ENCODE measurements at regions not wholly inside any gene's neighbourhood (a gene's known extent, or its start where the extent isn't known, plus 50 kb on each side); places are given as distances from the start of the nearest gene placed in this dataset.

DNA sequence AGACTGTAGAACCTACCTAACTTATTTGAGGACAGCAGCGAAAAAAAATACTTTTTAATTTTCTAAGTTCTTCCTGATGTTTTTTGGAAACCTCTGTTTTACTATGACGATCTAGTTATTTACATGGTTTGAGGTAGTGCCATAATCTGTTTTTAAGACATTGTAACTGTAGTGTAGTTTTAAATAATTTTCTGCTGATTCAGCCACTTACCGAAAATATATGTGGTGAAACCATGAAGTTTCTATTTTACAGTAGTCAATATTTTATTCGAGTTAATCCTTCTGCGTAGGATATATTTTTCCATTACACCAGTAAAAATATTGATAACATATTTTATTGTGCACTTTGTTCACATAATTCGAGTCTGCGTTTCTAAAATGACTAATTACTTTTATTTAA lies 121.7 kb upstream of the RRP15 start:
- no peak for DNase-seq

DNA sequence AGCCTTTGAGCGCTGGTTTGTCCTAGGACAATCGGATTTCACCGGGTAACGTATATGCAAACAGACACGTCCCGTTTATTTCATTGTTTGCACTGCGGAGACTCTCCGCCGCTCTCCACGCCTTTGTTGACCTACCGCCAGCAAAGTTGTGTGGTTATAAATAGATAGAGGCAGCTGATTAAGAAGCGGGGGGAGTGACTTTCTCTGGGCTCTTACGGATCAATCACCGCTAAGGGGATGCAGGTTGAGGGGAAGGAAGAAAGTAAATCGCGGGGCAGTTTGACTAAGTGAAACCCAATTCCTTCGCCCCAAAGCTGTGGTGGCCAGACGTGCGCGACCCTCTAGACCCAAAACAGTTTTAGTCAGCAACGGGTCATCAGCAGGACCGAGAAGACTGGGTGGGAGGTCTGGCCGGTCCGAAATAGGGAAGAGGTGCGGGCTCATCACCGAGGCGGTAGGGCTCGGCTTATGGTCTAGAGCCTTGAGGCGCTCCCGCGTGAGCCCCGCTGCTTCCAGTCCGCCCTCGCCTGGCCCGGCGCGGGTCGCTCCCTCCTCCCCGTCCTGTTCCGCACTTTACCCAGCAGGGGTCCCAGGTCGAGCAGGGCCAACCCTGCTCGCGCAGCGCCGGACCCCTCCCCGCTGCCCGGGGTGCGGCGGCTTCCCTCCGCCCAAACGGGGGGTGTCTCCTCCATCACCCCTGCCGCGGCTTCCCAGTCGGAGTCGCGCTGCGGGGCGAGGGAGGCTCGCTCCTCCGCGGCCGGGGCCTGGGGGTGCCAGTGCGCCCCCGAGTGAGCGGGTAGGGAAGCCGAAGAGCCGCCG lies 120.8 kb upstream of the RRP15 start:
- peak; percentile 78 for DNase-seq

DNA sequence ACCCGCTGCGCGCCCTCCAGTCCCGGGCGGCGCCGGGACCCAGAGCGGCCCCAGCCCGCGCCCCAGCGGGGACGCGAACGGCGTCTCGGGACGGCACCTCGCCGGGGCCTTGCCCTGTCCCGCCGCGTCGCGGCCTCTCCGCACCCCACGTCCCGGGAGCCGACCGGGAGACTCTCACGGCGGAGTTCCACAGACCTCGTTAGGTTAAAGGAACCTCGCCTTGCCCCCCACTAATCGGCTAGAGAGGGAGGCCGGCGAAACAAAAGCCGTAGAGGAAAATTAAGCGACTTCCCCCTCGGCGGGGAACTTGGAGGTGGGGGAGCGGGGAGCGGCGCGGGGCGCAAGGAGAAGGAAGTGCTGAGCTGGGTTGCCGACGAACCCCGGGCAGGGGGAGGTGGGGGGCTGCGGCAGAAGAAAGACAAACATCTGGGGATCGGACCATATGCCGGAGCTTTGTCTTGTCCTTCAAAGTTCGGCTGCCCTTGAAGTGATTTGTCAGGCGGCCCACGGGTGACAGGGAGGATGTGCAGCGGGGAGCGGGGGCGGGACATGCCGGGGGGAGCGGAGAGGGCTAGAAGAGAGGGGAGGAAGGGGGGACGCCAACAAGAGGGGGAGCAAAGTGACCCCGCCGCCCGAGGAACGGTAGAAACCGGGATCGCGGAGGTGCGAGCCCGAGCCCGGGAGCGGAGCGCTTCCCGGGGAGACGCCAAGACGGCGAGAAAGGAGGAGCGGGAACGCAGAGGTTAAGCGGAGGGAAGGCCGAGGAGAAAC lies 120.0 kb upstream of the RRP15 start:
- no peak for DNase-seq

DNA sequence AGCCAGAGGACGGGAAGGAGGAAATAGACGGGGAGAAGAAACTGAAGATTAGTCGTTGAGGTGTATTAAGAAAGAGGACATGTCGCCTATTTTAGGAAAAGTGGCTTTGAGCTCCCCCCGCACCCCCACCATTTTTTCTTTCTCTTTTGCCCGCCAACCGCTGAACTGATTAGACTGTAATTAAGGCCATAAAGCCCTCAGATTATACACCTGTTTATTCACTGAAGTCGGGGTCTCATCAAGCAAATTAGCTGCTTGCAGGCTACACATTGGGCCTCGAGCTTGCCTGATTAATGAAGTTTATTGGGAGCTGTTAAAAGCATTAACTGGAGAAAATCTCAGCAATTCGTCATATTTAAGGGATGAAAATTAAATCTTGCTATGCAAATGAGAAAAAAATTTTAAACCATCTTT lies 119.4 kb upstream of the RRP15 start:
- DNase-seq: peak; percentile 61

DNA sequence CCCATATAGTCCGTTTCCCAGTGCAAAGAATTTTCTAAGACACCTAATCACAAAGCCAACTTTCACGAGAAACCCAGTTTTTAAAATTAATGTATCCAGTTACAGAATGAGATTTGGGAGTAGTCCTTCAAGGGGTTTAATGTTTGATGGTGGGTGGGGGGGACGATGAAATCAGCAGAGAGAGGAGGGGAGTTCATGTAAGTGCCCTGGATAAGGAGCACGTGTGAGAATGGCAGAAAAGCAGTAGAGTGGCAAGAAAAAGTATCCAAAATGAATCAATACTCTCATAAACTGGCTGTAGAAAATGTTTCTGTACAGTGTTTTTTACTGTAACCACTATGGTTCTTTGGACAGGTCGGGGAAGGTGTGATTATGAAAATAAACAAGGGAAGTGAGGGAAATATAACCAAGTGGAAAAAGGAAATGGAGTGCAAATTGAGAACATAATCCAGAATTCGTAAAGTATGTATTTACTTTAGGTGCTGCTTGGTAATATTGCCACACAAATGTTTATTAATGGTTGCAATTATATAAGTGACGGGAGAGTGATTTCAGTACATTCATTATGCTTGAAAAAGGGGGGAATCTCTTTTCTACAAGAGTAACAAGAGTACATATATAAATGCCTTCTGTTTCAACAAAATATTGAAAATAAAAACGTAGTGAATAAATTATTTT lies 118.7 kb upstream of the RRP15 start:
- DNase-seq: peak; percentile 32

DNA sequence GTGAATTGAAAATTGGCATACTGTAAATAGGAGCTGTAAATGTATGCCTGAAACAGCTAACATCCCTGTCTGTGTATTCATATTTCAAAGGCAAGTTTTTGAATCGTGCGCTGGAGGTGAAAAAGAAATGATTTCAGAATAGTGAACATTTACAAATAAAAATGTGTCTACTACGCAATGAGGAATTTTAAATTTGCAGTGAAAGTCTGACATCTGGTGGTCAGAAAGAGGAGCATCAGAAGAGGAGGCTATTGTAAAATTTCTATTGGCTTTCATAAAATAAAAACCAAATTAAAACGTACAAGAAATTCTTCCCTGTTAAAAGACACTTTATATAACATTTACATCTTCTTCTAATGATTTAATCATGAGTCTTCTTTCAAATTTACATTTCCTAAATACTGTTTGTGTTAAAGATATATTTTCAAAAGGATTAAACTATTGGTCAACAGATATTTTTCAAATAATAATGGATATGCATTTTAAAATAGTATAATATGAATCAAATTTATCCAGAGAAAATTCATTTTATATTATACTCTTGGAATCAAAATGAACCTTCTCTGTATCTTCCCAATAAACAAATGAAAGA lies 113.7 kb upstream of the RRP15 start:
- no peak for DNase-seq

DNA sequence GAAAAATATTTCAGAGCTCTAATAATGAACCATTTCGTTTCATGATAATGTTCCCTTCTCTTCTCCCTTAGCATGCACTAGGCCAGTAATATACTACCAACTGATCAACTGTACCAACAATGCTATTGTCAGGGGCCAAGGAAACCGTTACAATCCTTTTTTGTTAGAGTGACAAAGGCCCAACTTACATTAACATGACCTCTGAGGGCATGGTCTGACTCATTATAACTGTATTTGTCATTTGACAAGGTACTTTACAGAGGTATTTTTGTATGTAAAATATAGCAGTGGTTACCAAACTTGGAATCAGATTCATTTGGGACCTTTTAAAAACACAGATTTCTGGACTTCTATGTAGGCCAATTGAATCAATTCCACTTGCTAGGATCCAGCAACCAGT lies 102.6 kb upstream of the RRP15 start:
- DNase-seq: no peak

DNA sequence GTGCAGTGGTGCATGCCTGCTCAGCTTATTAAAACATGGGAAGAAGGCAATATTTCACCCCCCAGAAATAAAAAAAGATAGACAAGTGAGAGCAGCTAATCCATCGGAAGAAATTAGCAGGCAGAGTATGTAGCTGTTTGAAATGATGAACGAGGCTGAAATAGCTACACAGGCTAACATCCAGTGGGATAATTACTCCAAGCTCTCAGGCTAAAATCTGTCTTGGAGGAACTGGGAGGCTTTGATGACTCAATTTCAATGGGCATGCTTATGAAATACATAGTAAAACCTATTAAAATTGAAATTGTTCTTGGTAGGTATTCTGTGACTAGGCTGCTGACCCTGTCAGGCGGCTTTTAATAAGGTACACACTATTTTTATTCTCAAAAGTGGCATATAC lies 84.1 kb upstream of the RRP15 start:
- DNase-seq: no peak

DNA sequence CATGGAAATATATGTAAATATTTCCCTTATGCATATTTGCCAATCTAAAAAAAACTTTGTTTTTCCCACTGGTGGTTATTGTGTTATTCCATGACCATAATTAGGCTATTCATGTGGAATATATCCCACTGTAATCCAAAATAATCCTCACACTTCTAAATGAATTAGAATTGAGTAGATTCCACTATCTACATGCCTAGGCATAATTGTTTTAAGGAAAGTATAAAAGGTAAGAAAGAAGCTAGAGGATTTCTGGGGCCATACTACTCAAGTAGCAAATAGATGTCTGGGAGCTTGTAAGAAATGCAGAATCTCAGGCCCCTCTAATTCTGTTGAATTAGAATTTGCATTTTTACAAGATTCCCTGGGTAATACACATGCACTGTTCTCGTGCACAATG lies 83.5 kb upstream of the RRP15 start:
- DNase-seq: no peak

DNA sequence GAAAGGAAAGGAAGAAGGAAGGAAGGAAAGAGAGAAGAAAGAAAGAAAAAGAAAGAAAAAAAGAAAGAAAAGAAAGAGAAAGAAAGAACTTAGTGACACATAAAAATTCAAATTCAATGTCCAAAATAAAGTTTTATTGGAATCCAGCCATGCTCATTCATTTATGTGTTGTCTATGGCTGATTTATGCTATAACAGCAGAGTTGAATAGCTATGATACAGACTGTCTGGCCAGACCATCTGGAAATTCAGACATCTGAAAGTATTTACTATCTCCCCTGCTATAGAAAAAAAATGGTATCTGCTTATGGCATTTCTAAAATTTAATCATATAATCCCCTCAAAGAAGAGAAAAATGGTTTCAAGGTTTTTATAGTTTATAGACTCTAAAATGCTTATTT lies 79.4 kb upstream of the RRP15 start:
- no peak for DNase-seq

DNA sequence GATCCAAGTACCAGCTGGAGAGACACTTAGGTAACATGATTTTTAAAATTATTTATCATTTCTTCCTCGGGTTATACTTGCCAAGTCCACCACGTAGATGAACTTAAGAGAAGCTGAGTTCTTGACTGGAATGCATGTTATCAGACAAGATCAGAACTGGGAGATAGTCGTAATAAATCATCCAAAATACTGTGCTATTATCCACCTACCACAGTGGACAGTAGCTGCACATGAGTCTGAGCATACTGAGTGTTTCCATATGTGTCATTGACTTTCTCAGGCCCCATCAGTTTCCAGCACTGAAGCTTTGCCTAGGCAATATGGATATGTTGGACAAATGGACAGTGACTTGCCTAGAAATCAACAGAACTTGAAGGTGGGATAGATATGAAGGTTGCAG lies 77.9 kb upstream of the RRP15 start:
- DNase-seq: no peak

DNA sequence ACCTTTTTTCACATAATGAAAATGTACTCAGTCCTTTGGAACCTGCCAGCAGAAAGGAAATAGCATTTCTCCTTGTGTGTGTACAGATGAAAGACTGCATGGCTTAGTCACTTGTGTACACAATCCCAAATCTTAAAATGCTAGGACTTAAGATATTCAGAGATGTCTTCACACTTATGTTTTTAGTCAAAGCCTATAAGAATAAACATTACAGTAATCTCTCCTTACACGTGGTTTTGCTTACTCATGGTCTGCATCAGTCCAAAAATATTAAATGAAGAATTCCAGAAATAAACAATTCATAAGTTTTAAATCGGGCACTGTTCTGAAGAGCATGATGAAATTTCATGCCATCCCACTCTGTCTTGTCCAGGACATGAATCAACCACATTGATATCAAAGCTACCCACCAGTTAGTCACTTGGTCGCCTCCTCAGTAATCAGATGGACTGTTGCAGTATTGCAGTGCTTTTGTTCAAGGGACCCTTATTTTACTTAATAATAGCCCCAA lies 75.7 kb upstream of the RRP15 start:
- DNase-seq: no peak

DNA sequence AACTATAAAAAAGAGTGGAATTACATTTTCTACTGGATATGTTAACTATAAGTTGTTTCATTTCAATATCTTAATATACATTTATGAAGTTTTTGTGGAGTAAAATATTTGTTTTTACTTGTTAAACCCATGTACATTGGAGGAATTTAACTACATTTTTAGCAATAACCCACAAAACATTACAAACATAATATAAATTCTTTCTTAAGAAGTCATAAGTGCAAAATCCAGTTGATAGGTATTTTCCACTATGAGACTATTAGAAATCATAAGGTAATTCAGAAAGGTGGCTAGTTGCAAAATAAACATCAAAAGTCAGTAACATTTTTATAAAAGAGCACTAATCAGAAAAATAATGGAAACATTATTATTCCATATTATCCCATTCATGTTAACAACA lies 73.9 kb upstream of the RRP15 start:
- no peak for DNase-seq

DNA sequence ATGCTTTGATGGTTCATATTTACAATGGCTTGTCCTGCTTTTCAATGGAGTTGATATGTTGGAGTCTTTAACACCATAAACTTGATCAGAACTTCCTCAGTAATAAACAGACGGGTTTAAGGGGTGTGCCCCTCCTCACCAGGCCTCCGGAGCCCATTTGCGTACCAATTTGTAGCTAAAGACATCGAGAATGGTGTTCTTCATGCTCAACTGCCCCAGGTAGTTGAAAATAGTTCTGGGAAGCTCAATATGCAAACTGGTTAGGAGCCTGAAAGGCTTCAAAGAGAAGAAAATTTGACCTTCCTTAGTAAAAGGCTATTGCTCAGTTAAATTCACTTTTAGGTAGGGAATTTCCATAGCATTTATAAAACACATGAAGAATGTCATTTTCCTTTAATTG lies 68.1 kb upstream of the RRP15 start:
- no peak for DNase-seq

DNA sequence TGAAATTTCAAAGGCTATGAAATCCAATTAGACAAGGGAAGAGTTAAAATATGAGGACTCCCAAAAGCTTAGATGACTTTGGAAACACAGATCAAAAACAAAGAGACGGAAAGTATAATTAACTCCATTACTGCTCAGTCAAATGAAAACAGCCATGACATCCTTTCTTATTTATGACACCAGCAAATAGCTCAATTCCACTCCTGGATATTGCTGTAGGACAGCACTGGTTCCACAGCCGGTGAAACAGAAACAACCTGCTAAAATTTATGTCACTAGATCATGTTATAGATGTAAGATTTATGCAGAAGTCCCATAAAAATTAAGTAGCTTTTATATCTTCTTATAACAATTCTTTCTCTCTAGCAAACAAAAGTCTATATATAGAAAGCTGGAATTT lies 65.6 kb upstream of the RRP15 start:
- DNase-seq: no peak

DNA sequence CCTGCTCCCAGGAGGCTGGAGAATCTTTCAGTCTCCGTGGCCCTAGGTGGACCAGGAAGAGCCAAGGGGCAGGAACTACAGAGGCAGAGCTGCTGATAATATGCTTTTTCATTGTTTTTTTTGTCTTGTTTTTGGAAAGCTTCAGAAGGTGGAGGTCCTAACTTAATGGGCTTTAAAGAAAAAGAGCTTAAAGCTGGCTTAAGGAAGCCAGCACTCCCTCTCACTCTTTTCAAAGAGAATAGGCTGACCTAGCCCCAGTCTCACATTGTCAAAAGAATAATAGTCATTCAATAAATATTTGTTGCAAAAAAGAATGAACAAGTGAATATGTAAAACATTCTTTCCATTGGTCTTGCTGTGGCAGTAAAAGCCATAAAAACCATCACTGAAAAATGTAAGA lies 61.0 kb upstream of the RRP15 start:
- DNase-seq: no peak

DNA sequence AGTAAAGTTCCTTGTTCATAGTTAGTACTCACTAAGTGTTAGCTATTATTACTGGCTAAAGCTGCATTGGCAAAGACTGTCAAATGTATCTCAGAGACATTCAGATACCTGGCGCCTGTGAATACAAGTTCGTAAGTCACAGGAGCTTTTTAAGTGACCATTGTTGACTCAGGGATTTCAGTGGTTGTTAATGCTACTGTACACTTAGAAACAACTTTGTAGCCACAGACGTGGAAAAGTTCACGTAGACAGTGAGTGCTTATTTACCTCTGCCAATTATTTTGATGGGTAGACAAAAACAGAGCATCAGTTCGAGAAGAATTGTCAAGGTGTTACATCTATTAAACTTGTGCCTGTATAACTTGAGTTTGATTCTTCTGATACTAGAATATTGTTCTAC lies 59.1 kb upstream of the RRP15 start:
- no peak for DNase-seq
